Heart left ventricle (tissue), 16 donors: ENCODE measurements at regions not wholly inside any gene's neighbourhood (a gene's known extent, or its start where the extent isn't known, plus 50 kb on each side); places are given as distances from the start of the nearest gene placed in this dataset.

Experiments used
- ATAC-seq, 4 donors: fragments of 200-7000 bp; cut with Tn5 transposase; one replicate each; pipeline ENCODE4 v1.9.1; 2020 to 2022; ENCODE audit warnings: moderate library complexity in 4 of 4, mild to moderate bottlenecking in 3 of 4, moderate number of reproducible peaks in 1 of 4
- DNase-seq, 5 donors: peaks; one replicate each; pipeline ENCODE4 v3.0.0-alpha.2; 2020
- H3K27ac ChIP-seq, 12 donors: fragments of 200-600 bp; sonication (generic) in 4 of 12; one replicate each; pipeline versions ENCODE4 v1.5.0 to v1.8.0; 2016 to 2022; ENCODE audit warnings: mild to moderate bottlenecking in 2 of 12
- H3K27me3 ChIP-seq, 9 donors: fragments of 200-600 bp; sonication (generic) in 2 of 9; one replicate each; pipeline versions ENCODE4 v1.5.1 to v1.8.0; 2016 to 2022; ENCODE audit warnings: mild to moderate bottlenecking in 3 of 9
- H3K36me3 ChIP-seq, 9 donors: fragments of 200-600 bp; sonication (generic) in 2 of 9; one replicate each; pipeline versions ENCODE4 v1.5.0 to v1.8.0; 2018 to 2022; ENCODE audit warnings: mild to moderate bottlenecking in 2 of 9
- H3K4me1 ChIP-seq, 12 donors: fragments of 200-600 bp; sonication (generic) in 4 of 12; one replicate each; pipeline versions ENCODE4 v1.5.0 to v1.8.0; 2016 to 2022; ENCODE audit warnings: mild to moderate bottlenecking in 3 of 12
- H3K4me3 ChIP-seq, 12 donors: fragments of 200-600 bp; sonication (generic) in 4 of 12; one replicate each; pipeline versions ENCODE4 v1.5.0 to v1.8.0; 2017 to 2022; ENCODE audit warnings: mild to moderate bottlenecking in 9 of 12, moderate library complexity in 4 of 12
- H3K9me3 ChIP-seq, 12 donors: fragments of 200-600 bp; sonication (generic) in 4 of 12; one replicate each; pipeline versions ENCODE4 v1.5.0 to v1.8.0; 2016 to 2022; ENCODE audit warnings: mild to moderate bottlenecking in 1 of 12
- POLR2A ChIP-seq, 2 donors: fragments of 450-650 bp; IDR thresholded peaks; one replicate each; pipeline ENCODE4 v1.6.1; 2017; ENCODE audit warnings: antibody characterized with exemption in 2 of 2, mild to moderate bottlenecking in 2 of 2, moderate library complexity in 2 of 2
- WGBS, 4 donors: extraction: QIAGEN DNeasy Blood & Tissue Kit in 2 of 4; methylation state at CpG; one replicate each; pipeline versions ENCODE4 v1.1.5 to v1.1.7; 2013 to 2018; 5-methylcytosine and 5-hydroxymethylcytosine counted together
- intact Hi-C, 10 donors: fragments of 100-400 bp; cut with DNase I; formaldehyde crosslinking; loops; one replicate each; pipeline versions ENCODE4 v1.11.1 to v1.14.2; 2022
- TF ChIP-seq, protein P1 (sequence below), 12 donors: fragments of 200-600 bp; sonication (generic) in 4 of 12; IDR thresholded peaks; one replicate each; pipeline versions ENCODE4 v1.5.0 to v1.8.0; 2018 to 2022; ENCODE audit warnings: antibody characterized with exemption in 12 of 12, mild to moderate bottlenecking in 5 of 12
- donor health status: ischemic (EF 13 %, LVEDD 7.1; RV severe dilation, severe dysfunction).
- donor health status: healthy with polysubstance abuse.
- donor health status: DM: no; HTN: yes; CAD: no.
- donor health status: DM: no; HTN: no; CAD: no.
- donor health status: ischemic (EF 25% LVEDD 6.9; RV normal size, moderate dysfunction).
- donor health status: ischemic (EF 25% LVEDD 5.7; RV mildly dilated, moderate dysfunction).
- donor health status: healthy.
- donor health status: DM: yes; HTN: yes; CAD: no.
- donor health status: ischemic (EF 35%, LVEDD 5.7; RV mildly dilated, moderate dysfunction).
- donor health status: nonischemic (EF 11% LVEDD 7.7; RV severe dilation, severe dysfunction).
- donor health status: DM: yes; HTN: yes; CAD: no.
- donor health status: PGD.
- donor health status: ischemic (EF 29% LVEDD 5.4; RV normal size, mild dysfunction).
- donor health status: nonischemic (EF 23%, LVEDD 6.1; RV moderate dilation, normal function).

DNA sequence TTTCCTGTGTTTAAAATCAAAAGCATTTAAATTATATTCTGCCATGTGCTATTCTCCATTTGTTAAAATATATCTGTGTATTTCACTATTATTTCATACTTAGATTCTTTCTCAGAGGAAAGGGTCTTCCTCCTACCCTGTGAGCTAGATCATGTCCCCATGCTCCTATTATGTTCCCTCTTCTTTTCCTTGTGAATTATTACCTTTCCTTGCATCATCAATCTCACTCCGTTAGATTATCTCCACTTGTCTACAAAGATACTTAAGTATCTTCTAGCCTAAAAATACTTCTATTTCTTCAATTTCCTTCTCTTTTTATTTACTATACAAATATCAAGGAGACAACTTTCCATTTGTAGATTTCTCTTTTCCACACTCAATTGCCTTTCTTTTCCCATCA, 146.5 kb downstream of the FOXG1 start:
- 63 to 80% (median 77%) methylated on average over 1 of the region's 1 CpG for WGBS, 4 donors
- ATAC-seq = no peak
- H3K27ac ChIP-seq = no peak overlapping the region
- peaks cover 0 to 8% (median 0%) of the 10 kb centered on the region in 12 donors for H3K9me3 ChIP-seq
- intact Hi-C loops = loop anchor here in 1 of 10 donors (10.0 kb wide), 1 partner anchor 58 kb away; no protein-coding TSS in a partner anchor
- H3K27me3 ChIP-seq = no peaks in the 10 kb centered on the region
- no peak for TF ChIP-seq POLR2A (IDR thresholded peaks at IDR 0.05)
- TF ChIP-seq, protein P1, sequence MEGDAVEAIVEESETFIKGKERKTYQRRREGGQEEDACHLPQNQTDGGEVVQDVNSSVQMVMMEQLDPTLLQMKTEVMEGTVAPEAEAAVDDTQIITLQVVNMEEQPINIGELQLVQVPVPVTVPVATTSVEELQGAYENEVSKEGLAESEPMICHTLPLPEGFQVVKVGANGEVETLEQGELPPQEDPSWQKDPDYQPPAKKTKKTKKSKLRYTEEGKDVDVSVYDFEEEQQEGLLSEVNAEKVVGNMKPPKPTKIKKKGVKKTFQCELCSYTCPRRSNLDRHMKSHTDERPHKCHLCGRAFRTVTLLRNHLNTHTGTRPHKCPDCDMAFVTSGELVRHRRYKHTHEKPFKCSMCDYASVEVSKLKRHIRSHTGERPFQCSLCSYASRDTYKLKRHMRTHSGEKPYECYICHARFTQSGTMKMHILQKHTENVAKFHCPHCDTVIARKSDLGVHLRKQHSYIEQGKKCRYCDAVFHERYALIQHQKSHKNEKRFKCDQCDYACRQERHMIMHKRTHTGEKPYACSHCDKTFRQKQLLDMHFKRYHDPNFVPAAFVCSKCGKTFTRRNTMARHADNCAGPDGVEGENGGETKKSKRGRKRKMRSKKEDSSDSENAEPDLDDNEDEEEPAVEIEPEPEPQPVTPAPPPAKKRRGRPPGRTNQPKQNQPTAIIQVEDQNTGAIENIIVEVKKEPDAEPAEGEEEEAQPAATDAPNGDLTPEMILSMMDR (IDR thresholded peaks at IDR 0.05) = no peak
- H3K36me3 ChIP-seq = no peaks in the 10 kb centered on the region
- DNase-seq = no peak
- H3K4me3 ChIP-seq = no peak overlapping the region
- no peaks in the 10 kb centered on the region for H3K4me1 ChIP-seq

DNA sequence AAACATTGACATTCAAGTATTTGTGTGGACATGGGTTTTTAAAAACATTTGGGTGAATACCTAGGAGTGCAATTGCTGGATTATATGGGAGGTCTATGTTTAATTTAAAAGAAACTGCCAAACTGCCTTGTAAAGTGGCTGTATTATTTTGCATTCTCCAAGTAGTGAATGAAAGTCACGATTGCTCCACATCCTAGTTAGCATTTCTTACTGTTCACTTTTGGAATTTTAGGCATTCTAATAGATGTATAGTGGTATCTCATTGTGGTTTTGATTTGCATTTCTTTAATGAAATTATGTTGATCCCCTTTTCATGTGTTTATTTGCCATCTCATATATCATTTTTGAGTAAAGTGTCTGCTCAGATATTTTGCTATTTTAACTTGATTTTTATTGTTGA, 159.5 kb downstream of the FOXG1 start:
- H3K4me3 ChIP-seq = no peak overlapping the region
- H3K36me3 ChIP-seq = no peaks in the 10 kb centered on the region
- intact Hi-C loops = no loop called here
- H3K27me3 ChIP-seq = no peaks in the 10 kb centered on the region
- TF ChIP-seq, protein P1 (IDR thresholded peaks at IDR 0.05) = no peak
- TF ChIP-seq POLR2A (IDR thresholded peaks at IDR 0.05) = no peak
- DNase-seq (no peak), ATAC-seq (no peak)
- H3K4me1 ChIP-seq = no peaks in the 10 kb centered on the region
- WGBS, 4 donors = 36 to 49% (median 43%) methylated on average over 1 of the region's 1 CpG
- no peaks in the 10 kb centered on the region for H3K9me3 ChIP-seq
- no peak overlapping the region for H3K27ac ChIP-seq

DNA sequence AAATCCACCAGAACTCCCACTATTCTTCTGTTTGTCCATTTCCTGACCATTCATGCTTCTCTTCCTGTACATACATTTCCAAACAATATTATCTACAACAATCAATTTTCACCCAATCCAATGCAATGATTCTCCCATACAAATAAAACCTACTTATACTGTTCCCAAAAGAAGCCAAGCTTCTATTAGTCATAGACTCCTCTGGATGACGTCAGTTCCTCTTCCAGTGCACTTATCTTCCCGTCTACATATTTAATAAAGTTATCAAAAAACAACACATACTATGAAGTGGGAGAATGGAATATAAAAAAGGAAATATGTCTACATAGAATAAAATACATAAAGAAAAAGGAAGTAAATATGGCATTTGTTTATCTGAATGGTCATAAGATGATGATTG, 165.4 kb downstream of the FOXG1 start:
- Histone ChIP-seq H3K27me3 (no peaks in the 10 kb centered on the region), H3K4me3 (no peak overlapping the region), H3K9me3 (peaks cover 0 to 24% (median 6%) of the 10 kb centered on the region in 12 donors), H3K36me3 (no peaks in the 10 kb centered on the region), H3K4me1 (no peaks in the 10 kb centered on the region), H3K27ac (no peak overlapping the region)
- ATAC-seq = no peak
- intact Hi-C loops = no loop called here
- TF ChIP-seq, protein P1 (IDR thresholded peaks at IDR 0.05) = no peak
- TF ChIP-seq POLR2A (IDR thresholded peaks at IDR 0.05) = no peak
- WGBS, 4 donors = 40 to 71% (median 47%) methylated on average over 2 of the region's 2 CpGs
- DNase-seq = no peak

DNA sequence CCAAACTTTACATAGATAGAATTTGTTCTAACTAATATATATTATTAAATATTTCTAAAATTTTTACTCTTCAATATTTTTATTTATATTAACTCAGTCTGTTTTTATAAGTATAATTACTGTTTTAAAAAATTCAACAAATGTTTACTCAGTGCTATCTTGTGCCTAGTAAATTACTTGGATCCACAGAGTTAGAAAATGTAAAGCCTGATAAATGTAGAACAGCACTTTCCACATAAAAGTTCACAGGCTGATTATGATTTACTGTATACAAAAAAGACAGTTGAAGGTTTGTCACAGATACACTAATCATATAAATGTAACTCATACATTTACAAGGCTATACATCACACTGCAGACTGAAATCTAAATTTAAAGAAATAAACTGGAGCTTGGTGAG, 170.0 kb downstream of the FOXG1 start:
- H3K9me3 ChIP-seq = peaks cover 0 to 33% (median 8%) of the 10 kb centered on the region in 12 donors

More for the DNA sequence above, 170.0 kb downstream of the FOXG1 start:
- ATAC-seq (no peak), DNase-seq (no peak)
- intact Hi-C loops = no loop called here
- Histone ChIP-seq H3K4me1 (no peaks in the 10 kb centered on the region), H3K36me3 (no peaks in the 10 kb centered on the region), H3K27ac (no peak overlapping the region), H3K4me3 (no peak overlapping the region), H3K27me3 (no peaks in the 10 kb centered on the region)
- no peak for TF ChIP-seq POLR2A (IDR thresholded peaks at IDR 0.05)
- TF ChIP-seq, protein P1 (IDR thresholded peaks at IDR 0.05) = no peak
